Heart left ventricle (tissue), 13 donors: ENCODE measurements at regions not wholly inside any gene's neighbourhood (a gene's known extent, or its start where the extent isn't known, plus 50 kb on each side); places are given as distances from the start of the nearest gene placed in this dataset.

Experiments used
- CTCF ChIP-seq, 12 donors: fragments of 200-600 bp; sonication (generic) in 4 of 12; IDR thresholded peaks; one replicate each; pipeline versions ENCODE4 v1.5.0 to v1.8.0; 2018 to 2022; ENCODE audit warnings: antibody characterized with exemption in 12 of 12, mild to moderate bottlenecking in 5 of 12
- POLR2A ChIP-seq, 2 donors: fragments of 450-650 bp; IDR thresholded peaks; one replicate each; pipeline ENCODE4 v1.6.1; 2017; ENCODE audit warnings: antibody characterized with exemption in 2 of 2, mild to moderate bottlenecking in 2 of 2, moderate library complexity in 2 of 2
- donor health status: ischemic (EF 13 %, LVEDD 7.1; RV severe dilation, severe dysfunction).
- donor health status: DM: no; HTN: yes; CAD: no.
- donor health status: DM: no; HTN: no; CAD: no.
- donor health status: ischemic (EF 25% LVEDD 6.9; RV normal size, moderate dysfunction).
- donor health status: ischemic (EF 25% LVEDD 5.7; RV mildly dilated, moderate dysfunction).
- donor health status: ischemic (EF 35%, LVEDD 5.7; RV mildly dilated, moderate dysfunction).
- donor health status: nonischemic (EF 11% LVEDD 7.7; RV severe dilation, severe dysfunction).
- donor health status: DM: yes; HTN: yes; CAD: no.
- donor health status: PGD.
- donor health status: ischemic (EF 29% LVEDD 5.4; RV normal size, mild dysfunction).
- donor health status: nonischemic (EF 23%, LVEDD 6.1; RV moderate dilation, normal function).

GRCh38 chr15:95864467-95864886, 466.0 kb upstream of the NR2F2 start:
- TF ChIP-seq CTCF (IDR thresholded peaks at IDR 0.05), result no peak
- no peak for TF ChIP-seq POLR2A (IDR thresholded peaks at IDR 0.05)
